ENCODE measurements at regions not wholly inside any gene's neighbourhood (a gene's known extent, or its start where the extent isn't known, plus 50 kb on each side); places are given as distances from the start of the nearest gene placed in this dataset.
A peak's percentile ranks its signal among the peaks of the same experiment; 100 is the strongest.

DNA sequence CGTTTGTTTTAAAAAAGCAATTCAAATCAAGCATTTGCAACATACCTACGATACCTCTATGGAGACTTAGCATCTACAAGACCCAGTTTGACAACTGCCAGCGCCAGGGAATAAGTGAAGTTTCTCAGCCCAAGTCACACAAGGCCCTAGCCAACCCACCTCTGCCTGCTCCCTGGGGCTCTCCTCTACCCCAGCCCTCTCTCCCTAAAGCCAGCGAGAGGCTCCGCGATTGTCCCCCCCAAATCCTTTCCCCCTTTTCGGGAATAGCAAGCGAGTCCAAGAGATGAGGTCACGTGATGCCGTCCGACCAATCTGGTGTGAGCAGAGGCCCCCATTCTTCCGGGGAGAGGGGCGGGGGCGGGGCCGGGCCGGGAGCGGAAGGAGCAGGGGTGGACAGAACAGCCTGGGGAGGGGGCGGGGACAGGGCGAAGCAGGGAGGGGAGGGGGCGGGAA is 102.2 kb upstream of the RAB6C start:
- TF ChIP-seq POLR2AphosphoS5 (IDR thresholded peaks at IDR 0.05) (peak; percentile 26), POLR2A (IDR thresholded peaks at IDR 0.05) (no peak)
- TF ChIP-seq, protein P1, sequence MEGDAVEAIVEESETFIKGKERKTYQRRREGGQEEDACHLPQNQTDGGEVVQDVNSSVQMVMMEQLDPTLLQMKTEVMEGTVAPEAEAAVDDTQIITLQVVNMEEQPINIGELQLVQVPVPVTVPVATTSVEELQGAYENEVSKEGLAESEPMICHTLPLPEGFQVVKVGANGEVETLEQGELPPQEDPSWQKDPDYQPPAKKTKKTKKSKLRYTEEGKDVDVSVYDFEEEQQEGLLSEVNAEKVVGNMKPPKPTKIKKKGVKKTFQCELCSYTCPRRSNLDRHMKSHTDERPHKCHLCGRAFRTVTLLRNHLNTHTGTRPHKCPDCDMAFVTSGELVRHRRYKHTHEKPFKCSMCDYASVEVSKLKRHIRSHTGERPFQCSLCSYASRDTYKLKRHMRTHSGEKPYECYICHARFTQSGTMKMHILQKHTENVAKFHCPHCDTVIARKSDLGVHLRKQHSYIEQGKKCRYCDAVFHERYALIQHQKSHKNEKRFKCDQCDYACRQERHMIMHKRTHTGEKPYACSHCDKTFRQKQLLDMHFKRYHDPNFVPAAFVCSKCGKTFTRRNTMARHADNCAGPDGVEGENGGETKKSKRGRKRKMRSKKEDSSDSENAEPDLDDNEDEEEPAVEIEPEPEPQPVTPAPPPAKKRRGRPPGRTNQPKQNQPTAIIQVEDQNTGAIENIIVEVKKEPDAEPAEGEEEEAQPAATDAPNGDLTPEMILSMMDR (IDR thresholded peaks at IDR 0.05) = no peak

Measured in prostate gland (tissue), 2 donors.